ENCODE measurements at regions not wholly inside any gene's neighbourhood (a gene's known extent, or its start where the extent isn't known, plus 50 kb on each side); places are given as distances from the start of the nearest gene placed in this dataset.

GRCh38 chr18:22609642-22610041 is 191.9 kb upstream of the CTAGE1 start:
- TF ChIP-seq POLR2AphosphoS5 (IDR thresholded peaks at IDR 0.05; ENCODE audit: borderline replicate concordance, low read depth, low read length) (no peak), EZH2 (IDR thresholded peaks at IDR 0.05) (no peak)
